Esophagus muscularis mucosa (tissue), 4 donors: ENCODE measurements at regions not wholly inside any gene's neighbourhood (a gene's known extent, or its start where the extent isn't known, plus 50 kb on each side); places are given as distances from the start of the nearest gene placed in this dataset.
A peak's percentile ranks its signal among the peaks of the same experiment; 100 is the strongest.

ENCODE experiments used
- DNase-seq: peaks from one replicate; pipeline ENCODE4 v3.0.0-alpha.2; 2017; ENCODE audit errors: extremely low spot score
- H3K27ac ChIP-seq, 4 donors: fragments of 200-600 bp; sonication (generic); replicated peaks in 1 of 4; 1 replicate in 3 of 4; 2 replicates in 1 of 4; pipeline ENCODE4 v1.5.1; 2016 to 2019; ENCODE audit warnings: mild to moderate bottlenecking in 1 of 4
- H3K27me3 ChIP-seq, 4 donors: fragments of 200-600 bp; sonication (generic); one replicate each; pipeline versions ENCODE4 v1.5.1 to v1.6.0; 2016 to 2019
- H3K36me3 ChIP-seq, 4 donors: fragments of 200-600 bp; sonication (generic); one replicate each; pipeline ENCODE4 v1.5.1; 2016 to 2019
- H3K4me1 ChIP-seq, 4 donors: fragments of 200-600 bp; sonication (generic); one replicate each; pipeline ENCODE4 v1.5.1; 2016 to 2019
- H3K4me3 ChIP-seq, 4 donors: fragments of 200-600 bp; sonication (generic); 1 replicate in 2 of 4; 2 replicates in 2 of 4; pipeline ENCODE4 v1.5.1; 2016 to 2019; ENCODE audit warnings: mild to moderate bottlenecking in 4 of 4, moderate library complexity in 1 of 4
- H3K9me3 ChIP-seq, 4 donors: fragments of 200-600 bp; sonication (generic); 1 replicate in 3 of 4; 2 replicates in 1 of 4; pipeline ENCODE4 v1.5.1; 2016 to 2019
- CTCF ChIP-seq, 3 experiments: fragments of 200-600 bp in 2 of 3; fragments of 450-650 bp in 1 of 3; sonication (generic) in 2 of 3; IDR thresholded peaks; one replicate each; pipeline ENCODE4 v1.5.1; 2017 to 2019; ENCODE audit warnings: antibody characterized with exemption in 3 of 3, mild to moderate bottlenecking in 2 of 3, moderate library complexity in 1 of 3
- EP300 ChIP-seq: sonication (generic); formaldehyde crosslinking; IDR thresholded peaks from one replicate; pipeline ENCODE4 v1.6.1; 2017; ENCODE audit warnings: antibody characterized with exemption
- POLR2A ChIP-seq: fragments of 450-650 bp; IDR thresholded peaks from one replicate; pipeline ENCODE4 v1.6.1; 2017; ENCODE audit warnings: antibody characterized with exemption, moderate library complexity, mild to moderate bottlenecking, low read depth
- POLR2AphosphoS5 ChIP-seq, 2 donors: sonication (generic); formaldehyde crosslinking; IDR thresholded peaks; one replicate each; pipeline ENCODE4 v1.6.1; 2017; ENCODE audit warnings: antibody characterized with exemption in 2 of 2
- WGBS: methylation state at CpG from one replicate; pipeline ENCODE4 v1.1.5; 2018; 5-methylcytosine and 5-hydroxymethylcytosine counted together
- intact Hi-C: fragments of 100-400 bp; cut with DNase I; formaldehyde crosslinking; loops from one replicate; pipeline ENCODE4 v1.15.1; 2023

GRCh38 chr7:153523320-153524015 is 528.7 kb upstream of the DPP6 start:
- no peaks in the 10 kb centered on the region for H3K27me3 ChIP-seq
- H3K27ac ChIP-seq, result peak overlapping the region; percentile 89 to 90 (median 90)
- intact Hi-C loops, result loop anchor here (5.0 kb wide), 1 partner anchor 141 kb away; no protein-coding TSS in a partner anchor
- no peaks in the 10 kb centered on the region for H3K9me3 ChIP-seq
- peak overlapping the region in 3 of 4 donors; percentile 2 to 24 (median 24) for H3K4me3 ChIP-seq
- H3K36me3 ChIP-seq, result no peaks in the 10 kb centered on the region
- WGBS, result 58% methylated on average over 16 of the region's 16 CpGs
- H3K4me1 ChIP-seq, result peaks cover 2 to 75% (median 59%) of the 10 kb centered on the region in 4 donors
- TF ChIP-seq POLR2AphosphoS5 (IDR thresholded peaks at IDR 0.05) (peak; percentile 41 to 57), POLR2A (no peak), CTCF (IDR thresholded peaks at IDR 0.05) (no peak), EP300 (no peak)
- DNase-seq, result no peak

- TF ChIP-seq POLR2AphosphoS5 (IDR thresholded peaks at IDR 0.05), result peak; percentile 85 to 90
- no peak for TF ChIP-seq POLR2A
- peak; percentile 94 for TF ChIP-seq EP300
- peak; percentile 94 for DNase-seq
- Histone ChIP-seq H3K36me3 (no peaks in the 10 kb centered on the region), H3K4me1 (peaks cover 2 to 69% (median 58%) of the 10 kb centered on the region in 4 donors), H3K4me3 (no peak overlapping the region), H3K9me3 (no peaks in the 10 kb centered on the region), H3K27ac (peak overlapping the region; percentile 89 to 90 (median 90)), H3K27me3 (no peaks in the 10 kb centered on the region)
- WGBS, result 12% methylated on average over 9 of the region's 9 CpGs
- intact Hi-C loops, result loop anchor here (5.0 kb wide), 1 partner anchor 142 kb away; no protein-coding TSS in a partner anchor
Observed at GRCh38 chr7:153524070-153524601, 528.1 kb upstream of the DPP6 start.

- H3K27me3 ChIP-seq, result no peaks in the 10 kb centered on the region
- intact Hi-C loops, result no loop called here
- DNase-seq, result peak; percentile 37
- peaks cover 0 to 24% (median 19%) of the 10 kb centered on the region in 4 donors for H3K4me1 ChIP-seq
- H3K9me3 ChIP-seq, result no peaks in the 10 kb centered on the region
- 85% methylated on average over 7 of the region's 7 CpGs for WGBS
- no peak overlapping the region for H3K27ac ChIP-seq
- no peaks in the 10 kb centered on the region for H3K36me3 ChIP-seq
- H3K4me3 ChIP-seq, result no peak overlapping the region
- TF ChIP-seq POLR2A, result no peak
- TF ChIP-seq EP300, result no peak
- no peak for TF ChIP-seq CTCF (IDR thresholded peaks at IDR 0.05)
- no peak for TF ChIP-seq POLR2AphosphoS5 (IDR thresholded peaks at IDR 0.05)
Observed at GRCh38 chr7:153529100-153529499, 523.1 kb upstream of the DPP6 start.

- Histone ChIP-seq H3K36me3 (no peaks in the 10 kb centered on the region), H3K4me3 (no peak overlapping the region), H3K4me1 (peaks cover 0 to 18% (median 14%) of the 10 kb centered on the region in 4 donors), H3K9me3 (no peaks in the 10 kb centered on the region), H3K27me3 (no peaks in the 10 kb centered on the region), H3K27ac (no peak overlapping the region)
- no peak for TF ChIP-seq EP300
- intact Hi-C loops, result no loop called here
- 87% methylated on average over 12 of the region's 12 CpGs for WGBS
- DNase-seq, result peak; percentile 55
Observed at GRCh38 chr7:153529651-153530165, 522.5 kb upstream of the DPP6 start.

- TF ChIP-seq CTCF (IDR thresholded peaks at IDR 0.05), result no peak
- TF ChIP-seq EP300, result no peak
- TF ChIP-seq POLR2A, result no peak
- TF ChIP-seq POLR2AphosphoS5 (IDR thresholded peaks at IDR 0.05), result no peak
Observed at GRCh38 chr7:153530441-153530840, 521.8 kb upstream of the DPP6 start.

More at GRCh38 chr7:153530441-153530840, 521.8 kb upstream of the DPP6 start:
- peak; percentile 62 for DNase-seq
- 82% methylated on average over 9 of the region's 9 CpGs for WGBS
- intact Hi-C loops, result no loop called here
- no peaks in the 10 kb centered on the region for H3K27me3 ChIP-seq
- H3K9me3 ChIP-seq, result no peaks in the 10 kb centered on the region
- no peak overlapping the region for H3K4me3 ChIP-seq
- peaks cover 0 to 11% (median 6%) of the 10 kb centered on the region in 4 donors for H3K4me1 ChIP-seq
- no peak overlapping the region for H3K27ac ChIP-seq
- H3K36me3 ChIP-seq, result no peaks in the 10 kb centered on the region
